Mesothelial cell of epicardium (in vitro differentiated cells): ENCODE measurements at regions not wholly inside any gene's neighbourhood (a gene's known extent, or its start where the extent isn't known, plus 50 kb on each side); places are given as distances from the start of the nearest gene placed in this dataset.

Source experiments
- DNase-seq, 2 experiments: peaks; one replicate each; pipeline ENCODE4 v3.0.0; 2021; ENCODE audit warnings: low spot score in 2 of 2; ENCODE audit not compliant: unreplicated experiment in 2 of 2
- H3K27ac Mint-ChIP-seq: 2 replicates; pipeline ENCODE4 v1.8.0; 2021; ENCODE audit warnings: mixed read lengths
- H3K27me3 Mint-ChIP-seq: 2 replicates; pipeline ENCODE4 v1.8.0; 2021; ENCODE audit warnings: low read depth, mixed read lengths
- H3K36me3 Mint-ChIP-seq: 2 replicates; pipeline ENCODE4 v1.8.0; 2021; ENCODE audit warnings: mixed read lengths
- H3K4me1 Mint-ChIP-seq: 2 replicates; pipeline ENCODE4 v1.8.0; 2021; ENCODE audit warnings: mixed read lengths
- H3K4me3 Mint-ChIP-seq: 2 replicates; pipeline ENCODE4 v1.8.0; 2021; ENCODE audit warnings: mild to moderate bottlenecking, moderate library complexity, mixed read lengths
- H3K9me3 Mint-ChIP-seq: 2 replicates; pipeline ENCODE4 v1.8.0; 2021; ENCODE audit warnings: mixed read lengths
- CTCF ChIP-seq: fragments of 200-600 bp; sonication (generic); IDR thresholded peaks from one replicate; pipeline ENCODE4 v1.5.0; 2021; ENCODE audit warnings: antibody characterized with exemption; ENCODE audit not compliant: unreplicated experiment

GRCh38 chr2:184463866-184464248, 134.5 kb upstream of the ZNF804A start:
- H3K27ac Mint-ChIP-seq = no peak overlapping the region
- H3K4me3 Mint-ChIP-seq = no peak overlapping the region
- H3K9me3 Mint-ChIP-seq = no peaks in the 10 kb centered on the region
- no peaks in the 10 kb centered on the region for H3K36me3 Mint-ChIP-seq
- DNase-seq = no peak
- TF ChIP-seq CTCF = no peak
- no peaks in the 10 kb centered on the region for H3K27me3 Mint-ChIP-seq
- H3K4me1 Mint-ChIP-seq = no peaks in the 10 kb centered on the region

- Mint-ChIP-seq H3K9me3 (no peaks in the 10 kb centered on the region), H3K4me3 (no peak overlapping the region), H3K27me3 (no peaks in the 10 kb centered on the region), H3K27ac (no peak overlapping the region), H3K4me1 (no peaks in the 10 kb centered on the region), H3K36me3 (no peaks in the 10 kb centered on the region)
- DNase-seq = no peak
- no peak for TF ChIP-seq CTCF
These were observed 129.5 kb upstream of the ZNF804A start for GRCh38 chr2:184468826-184469225.

GRCh38 chr2:184472481-184472880, 125.8 kb upstream of the ZNF804A start:
- no peak for TF ChIP-seq CTCF

GRCh38 chr2:184481865-184482264, 116.5 kb upstream of the ZNF804A start:
- H3K4me3 Mint-ChIP-seq = no peak overlapping the region
- no peaks in the 10 kb centered on the region for H3K36me3 Mint-ChIP-seq
- H3K9me3 Mint-ChIP-seq = no peaks in the 10 kb centered on the region
- H3K27me3 Mint-ChIP-seq = no peaks in the 10 kb centered on the region
- TF ChIP-seq CTCF = no peak
- no peaks in the 10 kb centered on the region for H3K4me1 Mint-ChIP-seq
- no peak for DNase-seq
- H3K27ac Mint-ChIP-seq = no peak overlapping the region

More at GRCh38 chr2:184472481-184472880, 125.8 kb upstream of the ZNF804A start:
- Mint-ChIP-seq H3K27ac (no peak overlapping the region), H3K4me3 (no peak overlapping the region), H3K4me1 (no peaks in the 10 kb centered on the region), H3K9me3 (no peaks in the 10 kb centered on the region), H3K27me3 (no peaks in the 10 kb centered on the region), H3K36me3 (no peaks in the 10 kb centered on the region)
- DNase-seq = no peak

GRCh38 chr2:184498936-184499335, 99.4 kb upstream of the ZNF804A start:
- H3K27ac Mint-ChIP-seq = no peak overlapping the region
- no peaks in the 10 kb centered on the region for H3K4me1 Mint-ChIP-seq
- H3K36me3 Mint-ChIP-seq = no peaks in the 10 kb centered on the region

More at GRCh38 chr2:184498936-184499335, 99.4 kb upstream of the ZNF804A start:
- no peak for DNase-seq
- Mint-ChIP-seq H3K9me3 (peaks cover 5% of the 10 kb centered on the region), H3K4me3 (no peak overlapping the region), H3K27me3 (no peaks in the 10 kb centered on the region)
- no peak for TF ChIP-seq CTCF
